Thyroid gland (tissue), 4 donors: ENCODE measurements at regions not wholly inside any gene's neighbourhood (a gene's known extent, or its start where the extent isn't known, plus 50 kb on each side); places are given as distances from the start of the nearest gene placed in this dataset.

ENCODE experiments used
- DNase-seq, 2 donors: peaks; one replicate each; pipeline ENCODE4 v3.0.0-alpha.2; 2019
- H3K27ac ChIP-seq, 3 donors: fragments of 200-600 bp; sonication (generic); 1 replicate in 2 of 3; 2 replicates in 1 of 3; pipeline ENCODE4 v1.5.1; 2016 to 2019; ENCODE audit warnings: mild to moderate bottlenecking in 1 of 3, moderate library complexity in 1 of 3
- H3K27me3 ChIP-seq: fragments of 200-600 bp; sonication (generic); one replicate; pipeline ENCODE4 v1.5.1; 2019
- H3K36me3 ChIP-seq, 2 donors: fragments of 200-600 bp; sonication (generic); one replicate each; pipeline ENCODE4 v1.5.1; 2016 to 2019
- H3K4me1 ChIP-seq, 2 donors: fragments of 200-600 bp; sonication (generic); one replicate each; pipeline ENCODE4 v1.5.1; 2017 to 2019
- H3K4me3 ChIP-seq, 3 donors: fragments of 200-600 bp; sonication (generic); replicated peaks in 1 of 3; 1 replicate in 2 of 3; 2 replicates in 1 of 3; pipeline ENCODE4 v1.5.1; 2016; ENCODE audit warnings: mild to moderate bottlenecking in 1 of 3
- H3K9me3 ChIP-seq: fragments of 200-600 bp; sonication (generic); one replicate; pipeline ENCODE4 v1.5.1; 2017
- POLR2A ChIP-seq, 2 donors: fragments of 450-650 bp; IDR thresholded peaks; one replicate each; pipeline ENCODE4 v1.6.1; 2017; ENCODE audit warnings: antibody characterized with exemption in 2 of 2, mild to moderate bottlenecking in 2 of 2, moderate library complexity in 1 of 2
- WGBS, 2 donors: methylation state at CpG; one replicate each; pipeline ENCODE4 v1.1.5; 2017; 5-methylcytosine and 5-hydroxymethylcytosine counted together
- intact Hi-C: fragments of 100-400 bp; cut with DNase I; formaldehyde crosslinking; loops from one replicate; pipeline ENCODE4 v1.15.1; 2023
- TF ChIP-seq, protein P1 (sequence below), 6 experiments: fragments of 200-600 bp in 3 of 6; fragments of 450-650 bp in 3 of 6; sonication (generic) in 3 of 6; IDR thresholded peaks; one replicate each; pipeline ENCODE4 v1.5.1; 2016 to 2019; ENCODE audit warnings: antibody characterized with exemption in 6 of 6, mild to moderate bottlenecking in 2 of 6, inconsistent platforms in 1 of 6, moderate library complexity in 1 of 6

DNA sequence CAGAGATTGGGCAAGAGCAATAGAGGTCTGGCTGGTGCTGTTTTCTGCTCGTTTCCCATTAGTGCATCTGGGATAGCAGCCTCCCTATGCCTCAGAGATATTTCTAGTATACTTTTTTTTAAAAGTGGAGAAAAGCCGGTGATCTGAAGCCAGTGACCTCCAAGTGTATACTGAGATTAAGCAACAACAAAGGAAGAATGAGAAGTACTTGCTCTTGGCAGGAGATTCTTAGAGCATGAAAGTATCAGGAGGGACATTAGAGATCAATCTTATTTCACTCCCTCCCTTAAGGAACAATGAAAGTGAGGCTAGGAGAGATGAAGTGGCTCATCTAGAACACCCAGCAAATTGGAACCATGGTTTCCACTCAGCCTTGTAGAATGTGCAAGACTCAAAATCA is 423.3 kb downstream of the SOX2 start:
- Histone ChIP-seq H3K9me3 (no peaks in the 10 kb centered on the region), H3K36me3 (no peaks in the 10 kb centered on the region), H3K27me3 (no peaks in the 10 kb centered on the region), H3K4me1 (no peaks in the 10 kb centered on the region), H3K4me3 (no peak overlapping the region), H3K27ac (no peak overlapping the region)
- WGBS, 2 donors, result 22 to 24% methylated on average over 2 of the region's 2 CpGs
- TF ChIP-seq, protein P1, sequence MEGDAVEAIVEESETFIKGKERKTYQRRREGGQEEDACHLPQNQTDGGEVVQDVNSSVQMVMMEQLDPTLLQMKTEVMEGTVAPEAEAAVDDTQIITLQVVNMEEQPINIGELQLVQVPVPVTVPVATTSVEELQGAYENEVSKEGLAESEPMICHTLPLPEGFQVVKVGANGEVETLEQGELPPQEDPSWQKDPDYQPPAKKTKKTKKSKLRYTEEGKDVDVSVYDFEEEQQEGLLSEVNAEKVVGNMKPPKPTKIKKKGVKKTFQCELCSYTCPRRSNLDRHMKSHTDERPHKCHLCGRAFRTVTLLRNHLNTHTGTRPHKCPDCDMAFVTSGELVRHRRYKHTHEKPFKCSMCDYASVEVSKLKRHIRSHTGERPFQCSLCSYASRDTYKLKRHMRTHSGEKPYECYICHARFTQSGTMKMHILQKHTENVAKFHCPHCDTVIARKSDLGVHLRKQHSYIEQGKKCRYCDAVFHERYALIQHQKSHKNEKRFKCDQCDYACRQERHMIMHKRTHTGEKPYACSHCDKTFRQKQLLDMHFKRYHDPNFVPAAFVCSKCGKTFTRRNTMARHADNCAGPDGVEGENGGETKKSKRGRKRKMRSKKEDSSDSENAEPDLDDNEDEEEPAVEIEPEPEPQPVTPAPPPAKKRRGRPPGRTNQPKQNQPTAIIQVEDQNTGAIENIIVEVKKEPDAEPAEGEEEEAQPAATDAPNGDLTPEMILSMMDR (IDR thresholded peaks at IDR 0.05), result no peak
- TF ChIP-seq POLR2A (IDR thresholded peaks at IDR 0.05), result no peak
- no peak for DNase-seq
- intact Hi-C loops, result no loop called here

DNA sequence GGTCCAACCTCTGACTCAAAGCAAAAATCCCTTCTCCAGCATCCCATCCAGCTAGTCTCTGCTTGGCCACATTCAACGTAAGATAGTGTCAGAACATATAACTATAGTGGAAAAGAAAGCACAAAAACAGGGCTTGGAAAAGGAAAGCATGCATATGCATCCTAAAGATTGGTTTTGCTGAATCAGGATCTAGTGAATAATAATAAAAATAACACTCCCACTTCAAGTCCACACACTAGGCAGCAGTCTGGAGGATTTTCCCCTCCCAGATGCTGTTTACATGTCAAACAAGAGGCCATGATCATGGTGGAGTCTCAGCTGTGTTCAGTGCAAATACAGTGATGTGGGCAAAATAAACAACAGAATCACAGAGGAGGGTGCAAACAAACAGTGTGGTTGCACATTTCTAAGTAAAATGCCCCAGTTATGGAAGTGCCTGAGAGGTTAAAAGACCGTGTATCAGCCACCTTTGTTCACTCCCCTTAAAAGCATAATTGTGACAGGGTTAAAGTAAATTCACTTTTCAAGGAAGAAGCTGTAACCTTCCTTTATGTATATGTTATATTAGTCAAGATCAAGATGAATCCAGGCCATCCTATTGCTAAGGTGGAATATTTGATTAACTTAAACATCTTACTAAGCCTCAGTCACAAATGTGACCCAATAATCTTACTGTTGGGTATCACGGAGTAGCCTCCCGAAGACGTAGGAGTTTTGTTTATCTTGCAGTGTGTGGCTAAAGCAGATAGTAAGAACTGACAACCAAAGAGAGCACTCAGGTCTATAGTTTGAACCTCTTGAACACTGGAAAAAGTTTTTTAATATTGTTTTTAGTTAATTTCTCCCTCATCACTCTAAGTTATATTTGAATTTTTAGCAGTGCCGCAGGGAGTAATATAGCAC is 424.5 kb downstream of the SOX2 start:
- DNase-seq, result no peak
- H3K4me1 ChIP-seq, result no peaks in the 10 kb centered on the region
- H3K4me3 ChIP-seq, result no peak overlapping the region
- H3K27me3 ChIP-seq, result no peaks in the 10 kb centered on the region
- WGBS, 2 donors, result 65 to 72% methylated on average over 6 of the region's 6 CpGs
- H3K27ac ChIP-seq, result no peak overlapping the region
- no peaks in the 10 kb centered on the region for H3K36me3 ChIP-seq
- intact Hi-C loops, result no loop called here
- no peak for TF ChIP-seq POLR2A (IDR thresholded peaks at IDR 0.05)
- TF ChIP-seq, protein P1 (IDR thresholded peaks at IDR 0.05), result no peak
- no peaks in the 10 kb centered on the region for H3K9me3 ChIP-seq

DNA sequence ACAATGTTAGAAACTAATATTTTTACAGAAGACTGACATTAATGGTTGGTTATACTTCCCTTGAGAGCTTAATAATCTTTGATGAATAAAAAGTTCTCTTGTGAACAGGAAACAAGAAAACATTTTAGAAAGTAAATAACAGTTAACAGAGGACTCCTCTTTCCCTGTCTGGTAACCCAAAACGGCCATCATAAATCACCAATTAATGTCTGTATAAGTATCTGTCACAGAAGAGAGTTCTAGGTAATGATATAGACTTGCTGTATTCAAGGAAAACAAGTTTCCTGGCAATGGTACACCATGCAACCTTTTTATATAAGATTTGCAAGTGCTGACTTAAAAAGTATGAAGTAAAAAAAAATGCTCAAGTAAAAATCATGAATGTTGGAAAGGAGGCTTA is 426.7 kb downstream of the SOX2 start:
- intact Hi-C loops, result no loop called here
- TF ChIP-seq, protein P1 (IDR thresholded peaks at IDR 0.05), result no peak
- TF ChIP-seq POLR2A (IDR thresholded peaks at IDR 0.05), result no peak
- Histone ChIP-seq H3K27me3 (no peaks in the 10 kb centered on the region), H3K4me3 (no peak overlapping the region), H3K9me3 (no peaks in the 10 kb centered on the region), H3K36me3 (no peaks in the 10 kb centered on the region), H3K27ac (no peak overlapping the region), H3K4me1 (no peaks in the 10 kb centered on the region)
- 78 to 86% methylated on average over 1 of the region's 1 CpG for WGBS, 2 donors
- DNase-seq, result no peak

DNA sequence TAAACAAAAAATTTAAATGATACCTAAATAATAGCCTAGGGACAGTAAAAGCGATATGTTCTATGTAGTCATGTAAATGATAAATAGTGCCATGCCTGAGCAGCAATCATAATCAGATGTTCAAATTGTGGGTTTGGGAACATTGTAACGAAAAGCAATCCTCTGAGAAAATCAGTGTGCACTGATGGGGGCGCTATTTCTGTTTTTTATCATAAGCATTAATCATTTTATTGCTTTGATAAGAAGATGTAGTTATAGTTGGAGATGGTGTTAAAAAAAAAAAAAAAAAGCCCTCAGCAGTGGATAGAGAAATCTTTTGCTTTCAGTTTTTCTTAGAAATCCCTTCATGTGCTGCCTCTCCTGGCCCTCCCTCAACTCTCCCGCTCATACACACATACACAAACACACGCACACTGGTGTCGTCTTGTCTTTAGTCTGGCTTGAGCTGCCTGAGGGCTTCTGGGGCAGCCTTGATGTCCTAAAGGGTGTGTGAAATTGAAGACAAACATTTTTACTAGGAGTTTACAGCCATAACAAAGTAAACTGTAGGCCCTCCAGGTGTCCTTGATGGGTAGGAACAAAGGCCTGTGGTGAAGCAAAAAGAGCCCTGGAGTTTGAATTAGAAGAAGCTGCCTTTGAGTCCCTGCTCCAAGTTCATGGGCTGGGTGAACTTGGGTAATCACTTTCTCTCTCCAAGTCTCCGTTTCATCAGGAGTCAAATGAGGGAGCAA is 428.1 kb downstream of the SOX2 start:
- no peaks in the 10 kb centered on the region for H3K9me3 ChIP-seq
- no peak overlapping the region for H3K27ac ChIP-seq
- WGBS, 2 donors, result 71 to 74% methylated on average over 7 of the region's 7 CpGs
- intact Hi-C loops, result no loop called here
- no peaks in the 10 kb centered on the region for H3K27me3 ChIP-seq
- no peak for DNase-seq
- H3K4me1 ChIP-seq, result no peaks in the 10 kb centered on the region
- no peak overlapping the region for H3K4me3 ChIP-seq
- TF ChIP-seq, protein P1 (IDR thresholded peaks at IDR 0.05), result no peak
- TF ChIP-seq POLR2A (IDR thresholded peaks at IDR 0.05), result no peak
- H3K36me3 ChIP-seq, result no peaks in the 10 kb centered on the region

DNA sequence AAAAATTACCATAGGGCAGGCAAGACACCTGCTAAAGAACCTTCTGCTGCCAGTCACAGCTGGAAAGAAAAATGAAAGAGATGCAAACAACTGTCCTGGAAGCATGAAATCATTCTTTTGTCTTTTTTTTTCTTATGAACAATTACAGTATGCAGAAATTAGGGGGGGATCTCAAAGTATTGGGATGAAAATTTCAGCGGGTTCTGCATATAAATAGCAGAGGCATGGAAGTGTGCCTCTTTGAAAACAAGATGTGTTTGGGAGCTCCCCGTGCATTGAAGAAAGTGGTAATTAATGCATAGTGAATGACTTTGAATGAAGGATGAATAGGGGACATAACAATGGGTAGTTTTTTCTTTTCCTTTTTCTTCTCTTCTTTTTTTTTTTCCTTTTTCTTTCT is 431.2 kb downstream of the SOX2 start:
- intact Hi-C loops, result no loop called here
- WGBS, 2 donors, result 46 to 47% methylated on average over 2 of the region's 2 CpGs
- TF ChIP-seq POLR2A (IDR thresholded peaks at IDR 0.05), result no peak
- TF ChIP-seq, protein P1 (IDR thresholded peaks at IDR 0.05), result no peak
- Histone ChIP-seq H3K4me1 (no peaks in the 10 kb centered on the region), H3K9me3 (no peaks in the 10 kb centered on the region), H3K36me3 (no peaks in the 10 kb centered on the region), H3K4me3 (no peak overlapping the region), H3K27me3 (no peaks in the 10 kb centered on the region), H3K27ac (no peak overlapping the region)
- no peak for DNase-seq
